HEK293 (cell line): ENCODE measurements at regions not wholly inside any gene's neighbourhood (a gene's known extent, or its start where the extent isn't known, plus 50 kb on each side); places are given as distances from the start of the nearest gene placed in this dataset.
A peak's percentile ranks its signal among the peaks of the same experiment; 100 is the strongest.

Source experiments
- CTCF ChIA-PET: fragments of 350-600 bp; formaldehyde crosslinking; extraction: SDS; loops from one replicate; lab custom pipeline; 2021; ENCODE audit warnings: antibody characterized with exemption; lab: Yijun Ruan, JAX
- POLR2A ChIA-PET: fragments of 300-600 bp; formaldehyde crosslinking; extraction: SDS; loops from one replicate; lab custom pipeline; 2020; ENCODE audit warnings: antibody characterized with exemption, inconsistent platforms; lab: Yijun Ruan, JAX
- H3K27ac ChIP-seq: fragments of 200-500 bp; sonication (Bioruptor generic); 2 replicates; pipeline ENCODE4 v1.5.1; 2014; ENCODE audit warnings: low read depth, low read length, control low read depth, inconsistent platforms; ENCODE audit errors: extremely low read depth
- H3K36me3 ChIP-seq, 2 experiments: fragments of 200-500 bp in 1 of 2; sonication (Bioruptor generic) in 1 of 2; 1 replicate in 1 of 2; 2 replicates in 1 of 2; pipeline ENCODE4 v1.5.1; 2014 to 2017; ENCODE audit warnings: inconsistent platforms in 2 of 2, low read length in 2 of 2; ENCODE audit not compliant: control insufficient read depth in 2 of 2, insufficient read depth in 1 of 2
- H3K4me1 ChIP-seq: fragments of 200-500 bp; sonication (Bioruptor generic); 2 replicates; pipeline ENCODE4 v1.5.1; 2014; ENCODE audit warnings: mild to moderate bottlenecking, low read length, inconsistent platforms; ENCODE audit not compliant: control insufficient read depth, insufficient read depth
- H3K4me3 ChIP-seq: 2 replicates; pipeline ENCODE4 v1.5.1; 2011; ENCODE audit warnings: low read depth, mild to moderate bottlenecking, control low read depth, low read length, moderate library complexity
- H3K9me3 ChIP-seq: fragments of 200-500 bp; sonication (Bioruptor generic); 2 replicates; pipeline ENCODE4 v1.5.1; 2014; ENCODE audit warnings: low read depth, low read length, inconsistent platforms; ENCODE audit not compliant: control insufficient read depth, insufficient read depth
- FEZF1 ChIP-seq: fragments of 450-650 bp; formaldehyde crosslinking; IDR thresholded peaks from 2 replicates; pipeline ENCODE4 v1.5.1; 2016; ENCODE audit warnings: missing biosample characterization, missing genetic modification characterization
- GFI1B ChIP-seq: fragments of 450-650 bp; formaldehyde crosslinking; IDR thresholded peaks from 2 replicates; pipeline ENCODE4 v1.5.1; 2016; ENCODE audit warnings: missing biosample characterization, missing genetic modification characterization
- GLI2 ChIP-seq: fragments of 450-650 bp; formaldehyde crosslinking; IDR thresholded peaks from 2 replicates; pipeline ENCODE4; 2017; ENCODE audit warnings: missing biosample characterization, missing genetic modification characterization, low read depth, borderline replicate concordance
- KLF10 ChIP-seq: fragments of 450-650 bp; IDR thresholded peaks from 2 replicates; pipeline ENCODE4 v1.5.1; 2018; ENCODE audit warnings: missing biosample characterization, mild to moderate bottlenecking, missing genetic modification characterization
- OSR2 ChIP-seq: fragments of 450-650 bp; formaldehyde crosslinking; IDR thresholded peaks from 2 replicates; pipeline ENCODE4 v1.5.1; 2016; ENCODE audit warnings: missing biosample characterization, missing genetic modification characterization
- SP7 ChIP-seq: fragments of 450-650 bp; formaldehyde crosslinking; IDR thresholded peaks from 2 replicates; pipeline ENCODE4 v1.5.1; 2016; ENCODE audit warnings: missing biosample characterization, missing genetic modification characterization
- TRIM28 ChIP-seq: IDR thresholded peaks from 2 replicates; pipeline ENCODE4 v1.6.1; 2011; ENCODE audit warnings: low read length, control low read depth, borderline replicate concordance
- ZBTB20 ChIP-seq: fragments of 450-650 bp; formaldehyde crosslinking; IDR thresholded peaks from 2 replicates; pipeline ENCODE4 v1.5.1; 2016; ENCODE audit warnings: missing biosample characterization, missing genetic modification characterization
- ZBTB21 ChIP-seq: fragments of 450-650 bp; formaldehyde crosslinking; IDR thresholded peaks from 2 replicates; pipeline ENCODE4 v1.5.1; 2017; ENCODE audit warnings: missing biosample characterization, missing genetic modification characterization
- ZIC2 ChIP-seq: fragments of 450-650 bp; formaldehyde crosslinking; IDR thresholded peaks from 2 replicates; pipeline ENCODE4 v1.5.1; 2016; ENCODE audit warnings: missing biosample characterization, missing genetic modification characterization
- ZNF132 ChIP-seq: fragments of 450-650 bp; formaldehyde crosslinking; IDR thresholded peaks from 2 replicates; pipeline ENCODE4 v1.5.1; 2017; ENCODE audit warnings: missing biosample characterization, missing genetic modification characterization, borderline replicate concordance
- ZNF19 ChIP-seq: fragments of 450-650 bp; formaldehyde crosslinking; IDR thresholded peaks from 2 replicates; pipeline ENCODE4; 2016; ENCODE audit warnings: missing biosample characterization, missing genetic modification characterization, low read depth
- ZNF211 ChIP-seq: fragments of 450-650 bp; formaldehyde crosslinking; IDR thresholded peaks from 2 replicates; pipeline ENCODE4 v1.5.1; 2016; ENCODE audit warnings: low read depth, missing biosample characterization, missing genetic modification characterization
- ZNF23 ChIP-seq: fragments of 450-650 bp; formaldehyde crosslinking; IDR thresholded peaks from 2 replicates; pipeline ENCODE4 v1.5.1; 2016; ENCODE audit warnings: missing biosample characterization, missing genetic modification characterization, borderline replicate concordance
- ZNF292 ChIP-seq: fragments of 450-650 bp; formaldehyde crosslinking; IDR thresholded peaks from 2 replicates; pipeline ENCODE4 v1.5.1; 2016; ENCODE audit warnings: low read depth, missing biosample characterization, missing genetic modification characterization, borderline replicate concordance
- ZNF335 ChIP-seq: fragments of 450-650 bp; formaldehyde crosslinking; conservative IDR thresholded peaks from 2 replicates; pipeline ENCODE4 v1.5.1; 2016; ENCODE audit warnings: missing biosample characterization, missing genetic modification characterization
- ZNF514 ChIP-seq: fragments of 450-650 bp; formaldehyde crosslinking; IDR thresholded peaks from 2 replicates; pipeline ENCODE4 v1.5.1; 2016; ENCODE audit warnings: missing biosample characterization, missing genetic modification characterization
- ZNF530 ChIP-seq: fragments of 450-650 bp; formaldehyde crosslinking; IDR thresholded peaks from 2 replicates; pipeline ENCODE4 v1.5.1; 2016; ENCODE audit warnings: low read depth, missing biosample characterization, missing genetic modification characterization
- ZNF585B ChIP-seq: fragments of 450-650 bp; formaldehyde crosslinking; IDR thresholded peaks from 2 replicates; pipeline ENCODE4 v1.5.1; 2016; ENCODE audit warnings: missing biosample characterization, missing genetic modification characterization
- ZNF596 ChIP-seq: fragments of 450-650 bp; IDR thresholded peaks from 2 replicates; pipeline ENCODE4 v1.5.0; 2018; ENCODE audit warnings: missing biosample characterization, mild to moderate bottlenecking, missing genetic modification characterization, moderate library complexity
- ZNF623 ChIP-seq: fragments of 450-650 bp; formaldehyde crosslinking; IDR thresholded peaks from 2 replicates; pipeline ENCODE4 v1.5.1; 2016; ENCODE audit warnings: missing biosample characterization, missing genetic modification characterization
- ZNF629 ChIP-seq: fragments of 450-650 bp; formaldehyde crosslinking; IDR thresholded peaks from 2 replicates; pipeline ENCODE4 v1.5.1; 2017; ENCODE audit warnings: missing biosample characterization, missing genetic modification characterization
- TF ChIP-seq, protein P1 (sequence below): fragments of 450-650 bp; formaldehyde crosslinking; IDR thresholded peaks from 2 replicates; pipeline ENCODE4 v1.5.1; 2016; ENCODE audit warnings: missing biosample characterization, missing genetic modification characterization
- TF ChIP-seq, protein P2 (sequence below): fragments of 450-650 bp; formaldehyde crosslinking; IDR thresholded peaks from 2 replicates; pipeline ENCODE4 v1.5.1; 2017; ENCODE audit warnings: missing biosample characterization, missing genetic modification characterization
- TF ChIP-seq, protein P3 (sequence below): fragments of 450-650 bp; formaldehyde crosslinking; IDR thresholded peaks from 2 replicates; pipeline ENCODE4 v1.5.1; 2016; ENCODE audit warnings: missing biosample characterization, missing genetic modification characterization, low read depth
- TF ChIP-seq, protein P4 (sequence below): fragments of 450-650 bp; formaldehyde crosslinking; IDR thresholded peaks from 2 replicates; pipeline ENCODE4 v1.5.1; 2017; ENCODE audit warnings: missing biosample characterization, missing genetic modification characterization

DNA sequence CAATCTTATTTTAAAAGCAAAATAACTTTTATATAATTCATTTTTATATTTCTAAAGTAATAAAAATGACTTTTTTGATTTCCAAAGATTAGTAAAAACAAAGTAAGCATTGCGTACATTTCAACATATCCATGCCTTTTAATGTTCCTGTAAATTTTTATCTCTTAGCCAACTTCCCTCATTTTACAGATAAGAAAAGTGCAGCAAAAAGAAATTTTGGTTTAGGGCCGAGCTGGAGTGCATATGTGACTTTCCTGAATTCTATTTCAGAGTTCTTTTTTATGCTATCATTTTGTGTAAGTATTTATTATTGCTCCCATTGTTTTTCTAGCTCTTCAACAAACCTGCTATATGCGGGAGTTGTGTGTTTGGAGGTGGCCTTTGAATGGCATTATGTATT, 195.3 kb downstream of the NHLRC3 start:
- ChIA-PET CTCF (no interaction called here), POLR2A (no interaction called here)
- no peaks in the 10 kb centered on the region for H3K36me3 ChIP-seq
- no peak overlapping the region for H3K27ac ChIP-seq
- H3K4me1 ChIP-seq: no peaks in the 10 kb centered on the region
- no peak overlapping the region for H3K4me3 ChIP-seq
- TF ChIP-seq ZNF19 (tag by site-specific recombination) (no peak), ZNF623 (no peak), ZBTB20 (tag by site-specific recombination) (no peak), ZNF23 (tag by site-specific recombination) (no peak)
- TF ChIP-seq, protein P1, sequence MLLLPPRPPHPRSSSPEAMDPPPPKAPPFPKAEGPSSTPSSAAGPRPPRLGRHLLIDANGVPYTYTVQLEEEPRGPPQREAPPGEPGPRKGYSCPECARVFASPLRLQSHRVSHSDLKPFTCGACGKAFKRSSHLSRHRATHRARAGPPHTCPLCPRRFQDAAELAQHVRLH: no peak
- TF ChIP-seq, protein P2, sequence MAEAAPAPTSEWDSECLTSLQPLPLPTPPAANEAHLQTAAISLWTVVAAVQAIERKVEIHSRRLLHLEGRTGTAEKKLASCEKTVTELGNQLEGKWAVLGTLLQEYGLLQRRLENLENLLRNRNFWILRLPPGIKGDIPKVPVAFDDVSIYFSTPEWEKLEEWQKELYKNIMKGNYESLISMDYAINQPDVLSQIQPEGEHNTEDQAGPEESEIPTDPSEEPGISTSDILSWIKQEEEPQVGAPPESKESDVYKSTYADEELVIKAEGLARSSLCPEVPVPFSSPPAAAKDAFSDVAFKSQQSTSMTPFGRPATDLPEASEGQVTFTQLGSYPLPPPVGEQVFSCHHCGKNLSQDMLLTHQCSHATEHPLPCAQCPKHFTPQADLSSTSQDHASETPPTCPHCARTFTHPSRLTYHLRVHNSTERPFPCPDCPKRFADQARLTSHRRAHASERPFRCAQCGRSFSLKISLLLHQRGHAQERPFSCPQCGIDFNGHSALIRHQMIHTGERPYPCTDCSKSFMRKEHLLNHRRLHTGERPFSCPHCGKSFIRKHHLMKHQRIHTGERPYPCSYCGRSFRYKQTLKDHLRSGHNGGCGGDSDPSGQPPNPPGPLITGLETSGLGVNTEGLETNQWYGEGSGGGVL (tag by site-specific recombination): no peak
- H3K9me3 ChIP-seq: no peaks in the 10 kb centered on the region

DNA sequence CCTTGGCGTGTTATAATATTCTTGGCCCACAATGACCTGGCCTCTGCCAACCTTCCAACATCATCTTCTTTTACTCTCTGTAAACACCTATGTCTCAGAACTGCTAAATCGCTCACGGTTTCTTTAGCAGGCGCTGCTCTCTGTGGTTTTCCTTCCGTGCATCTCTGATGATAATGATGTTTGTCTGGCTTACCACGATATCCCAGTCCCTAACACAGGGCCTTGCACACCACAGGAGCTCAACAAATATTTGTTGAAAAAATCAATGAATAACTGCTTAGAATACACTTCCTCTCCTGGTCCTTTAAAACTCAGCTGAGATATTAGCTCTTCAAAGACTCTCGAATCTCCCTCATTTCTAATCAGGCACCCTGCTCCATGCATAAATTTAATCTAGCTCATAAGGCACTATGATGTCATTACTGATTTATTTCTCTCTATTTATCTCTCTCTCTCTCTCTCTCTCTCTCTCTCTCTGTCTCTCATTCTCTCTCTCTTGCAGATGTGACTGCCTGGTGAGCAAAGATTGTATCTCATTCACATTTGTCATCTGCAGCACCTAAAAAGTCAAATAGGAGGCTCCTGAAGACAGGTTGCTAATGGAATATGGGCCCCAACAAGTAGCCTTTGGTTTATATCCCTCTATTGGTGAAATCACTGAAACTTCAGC, 206.4 kb downstream of the NHLRC3 start:
- CTCF ChIA-PET: no interaction called here
- peak; percentile 57 for TF ChIP-seq ZBTB21 (tag by site-specific recombination)
- 0 out of 2 replicates have a peak, but pooled peaks have one; percentile 26 for TF ChIP-seq ZNF629 (tag by site-specific recombination)
- TF ChIP-seq ZNF335: 0 out of 2 replicates have a peak, but pooled peaks have one; percentile 20
- TF ChIP-seq ZNF514 (tag by site-specific recombination): no peak
- peak; percentile 92 for TF ChIP-seq ZNF596 (tag by site-specific recombination)
- TF ChIP-seq, protein P3, sequence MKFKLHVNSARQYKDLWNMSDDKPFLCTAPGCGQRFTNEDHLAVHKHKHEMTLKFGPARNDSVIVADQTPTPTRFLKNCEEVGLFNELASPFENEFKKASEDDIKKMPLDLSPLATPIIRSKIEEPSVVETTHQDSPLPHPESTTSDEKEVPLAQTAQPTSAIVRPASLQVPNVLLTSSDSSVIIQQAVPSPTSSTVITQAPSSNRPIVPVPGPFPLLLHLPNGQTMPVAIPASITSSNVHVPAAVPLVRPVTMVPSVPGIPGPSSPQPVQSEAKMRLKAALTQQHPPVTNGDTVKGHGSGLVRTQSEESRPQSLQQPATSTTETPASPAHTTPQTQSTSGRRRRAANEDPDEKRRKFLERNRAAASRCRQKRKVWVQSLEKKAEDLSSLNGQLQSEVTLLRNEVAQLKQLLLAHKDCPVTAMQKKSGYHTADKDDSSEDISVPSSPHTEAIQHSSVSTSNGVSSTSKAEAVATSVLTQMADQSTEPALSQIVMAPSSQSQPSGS (tag by site-specific recombination): peak; percentile 81
- TF ChIP-seq ZNF132 (tag by site-specific recombination): no peak
- TF ChIP-seq ZNF211 (tag by site-specific recombination): no peak
- no peak for TF ChIP-seq ZIC2 (tag by site-specific recombination)
- TF ChIP-seq, all 188 proteins: peak for 5
- no peaks in the 10 kb centered on the region for H3K9me3 ChIP-seq
- POLR2A ChIA-PET: no interaction called here
- 0 out of 2 replicates have a peak, but pooled peaks cover 3% of the 10 kb centered on the region for H3K4me1 ChIP-seq
- H3K27ac ChIP-seq: no peak overlapping the region
- no peak overlapping the region for H3K4me3 ChIP-seq
- H3K36me3 ChIP-seq: no peaks in the 10 kb centered on the region

DNA sequence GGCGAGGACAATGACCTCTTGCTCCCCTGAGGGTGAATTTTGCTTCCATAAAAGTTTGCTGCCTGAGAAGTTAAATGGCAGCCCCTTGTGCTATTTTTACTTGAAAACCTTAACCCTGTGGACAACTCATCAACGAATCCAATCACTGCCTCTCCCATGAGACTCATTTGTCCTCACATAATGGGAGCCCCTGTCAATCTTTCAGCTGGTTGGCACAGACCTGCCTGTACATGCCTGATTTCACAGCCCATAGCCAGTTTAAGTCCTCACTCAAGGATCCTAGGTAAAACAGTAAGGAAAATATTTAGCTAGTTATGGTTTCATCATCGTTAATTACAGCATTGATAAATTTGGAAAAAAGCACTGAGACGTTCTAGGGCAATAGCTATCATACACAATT, 207.4 kb downstream of the NHLRC3 start:
- Histone ChIP-seq H3K4me1 (0 out of 2 replicates have a peak, but pooled peaks cover 3% of the 10 kb centered on the region), H3K27ac (no peak overlapping the region), H3K4me3 (no peak overlapping the region), H3K36me3 (no peaks in the 10 kb centered on the region), H3K9me3 (no peaks in the 10 kb centered on the region)
- CTCF ChIA-PET: interaction anchor here (1.0 kb wide), 1 partner anchor 367 kb away, joined by 5 read pairs; no protein-coding TSS in a partner anchor
- POLR2A ChIA-PET: no interaction called here
- no peak for TF ChIP-seq ZNF335
- TF ChIP-seq OSR2 (tag by site-specific recombination): peak; percentile 62; the same call in 1 of the 2 replicates
- TF ChIP-seq SP7 (tag by site-specific recombination): 0 out of 2 replicates have a peak, but pooled peaks have one; percentile 27
- TF ChIP-seq ZNF629 (tag by site-specific recombination): peak; percentile 52
- peak; percentile 48; the same call in 1 of the 2 replicates for TF ChIP-seq FEZF1
- TF ChIP-seq, protein P4, sequence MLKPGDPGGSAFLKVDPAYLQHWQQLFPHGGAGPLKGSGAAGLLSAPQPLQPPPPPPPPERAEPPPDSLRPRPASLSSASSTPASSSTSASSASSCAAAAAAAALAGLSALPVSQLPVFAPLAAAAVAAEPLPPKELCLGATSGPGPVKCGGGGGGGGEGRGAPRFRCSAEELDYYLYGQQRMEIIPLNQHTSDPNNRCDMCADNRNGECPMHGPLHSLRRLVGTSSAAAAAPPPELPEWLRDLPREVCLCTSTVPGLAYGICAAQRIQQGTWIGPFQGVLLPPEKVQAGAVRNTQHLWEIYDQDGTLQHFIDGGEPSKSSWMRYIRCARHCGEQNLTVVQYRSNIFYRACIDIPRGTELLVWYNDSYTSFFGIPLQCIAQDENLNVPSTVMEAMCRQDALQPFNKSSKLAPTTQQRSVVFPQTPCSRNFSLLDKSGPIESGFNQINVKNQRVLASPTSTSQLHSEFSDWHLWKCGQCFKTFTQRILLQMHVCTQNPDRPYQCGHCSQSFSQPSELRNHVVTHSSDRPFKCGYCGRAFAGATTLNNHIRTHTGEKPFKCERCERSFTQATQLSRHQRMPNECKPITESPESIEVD (tag by site-specific recombination): peak; percentile 63
- no peak for TF ChIP-seq ZNF292 (tag by site-specific recombination)
- TF ChIP-seq TRIM28: peak; percentile 38; the same call in 1 of the 2 replicates
- 0 out of 2 replicates have a peak, but pooled peaks have one; percentile 22 for TF ChIP-seq KLF10 (tag by site-specific recombination)
- TF ChIP-seq ZNF530 (tag by site-specific recombination): no peak
- no peak for TF ChIP-seq ZNF585B (tag by site-specific recombination)
- TF ChIP-seq GLI2 (tag by site-specific recombination): 0 out of 2 replicates have a peak, but pooled peaks have one; percentile 9
- TF ChIP-seq GFI1B: peak; percentile 89; the same call in 1 of the 2 replicates
